ENCODE measurements at regions not wholly inside any gene's neighbourhood (a gene's known extent, or its start where the extent isn't known, plus 50 kb on each side); places are given as distances from the start of the nearest gene placed in this dataset.
"Not testable (repeated sequence)": the region's sequence is repeated elsewhere in the genome, so short reads cannot be mapped to it uniquely, and the experiment has no call there.

DNA sequence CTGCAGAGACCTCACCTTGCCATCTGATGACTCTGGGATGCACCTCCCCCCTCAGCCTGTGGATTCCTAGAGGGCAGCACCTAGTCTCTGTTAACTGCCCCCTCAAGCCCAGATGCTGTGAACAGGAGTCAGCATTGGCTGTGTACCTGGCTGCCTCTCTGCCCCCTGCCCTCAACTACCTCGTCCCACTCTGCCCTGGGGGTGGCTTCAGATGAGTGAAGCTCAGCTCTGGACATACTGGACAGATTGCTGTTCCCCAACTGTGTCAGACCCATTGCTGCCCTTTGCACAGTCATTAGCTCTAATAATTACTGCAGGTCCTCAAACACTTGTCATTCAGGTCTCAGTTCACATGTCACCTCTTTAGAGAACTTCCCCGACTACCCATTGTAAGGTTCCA, 182.1 kb upstream of the TSHZ3 start:
- no peak for DNase-seq

DNA sequence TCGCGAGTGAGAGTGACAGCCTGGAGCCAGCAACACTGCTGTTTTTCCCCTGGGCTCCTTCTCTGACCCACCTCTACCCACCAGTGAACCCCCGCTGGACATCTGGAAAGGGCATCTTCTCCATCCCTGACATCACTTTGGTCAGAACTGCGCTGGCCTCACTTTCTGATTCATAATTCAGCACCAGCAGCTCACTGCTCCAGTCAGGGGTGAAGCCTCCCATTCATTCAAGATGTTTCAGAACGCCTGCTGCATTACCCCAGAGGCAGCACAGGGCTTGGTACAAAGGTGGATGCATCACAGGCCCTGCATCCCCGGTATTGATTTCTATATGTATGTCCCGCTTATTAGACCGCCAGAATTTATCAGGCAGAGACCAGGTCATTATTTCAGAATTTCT, 182.8 kb upstream of the TSHZ3 start:
- DNase-seq = no peak

DNA sequence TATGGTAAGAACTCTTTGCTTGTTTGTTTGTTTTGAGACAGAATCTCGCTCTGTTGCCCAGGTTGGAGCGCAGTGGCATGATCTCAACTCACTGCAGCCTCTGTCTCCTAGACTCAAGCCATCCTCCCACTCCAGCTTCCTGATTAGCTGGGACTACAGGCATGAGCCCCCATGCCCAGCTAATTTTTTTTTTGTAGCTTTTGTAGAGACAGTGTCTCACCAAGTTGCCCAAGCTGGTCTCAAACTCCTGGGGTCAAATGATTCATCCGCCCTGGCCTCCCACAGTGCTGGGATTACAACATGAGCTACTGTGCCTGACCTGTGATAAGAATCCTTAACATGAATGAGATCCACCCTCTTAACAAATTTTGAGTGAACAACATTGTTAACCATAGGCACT, 183.9 kb upstream of the TSHZ3 start:
- DNase-seq = no peak

DNA sequence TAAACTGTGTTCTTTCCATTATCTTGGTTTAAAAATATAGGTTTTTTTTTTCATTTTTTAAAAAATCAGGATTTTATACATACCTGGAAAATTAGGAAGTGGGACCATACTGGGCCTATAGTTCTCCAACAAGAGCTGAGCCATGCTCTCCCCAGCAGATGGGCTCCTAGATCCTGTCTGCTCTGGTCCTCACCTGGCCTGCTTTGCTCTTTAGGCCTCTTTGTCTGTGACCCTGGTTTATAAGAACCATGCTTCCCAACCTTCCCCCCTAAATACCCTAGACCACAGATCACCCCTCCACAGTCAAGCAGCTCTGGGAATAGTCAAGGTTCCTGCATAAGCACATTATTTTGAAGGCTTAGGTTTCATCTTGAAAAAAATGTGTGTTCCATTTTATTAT, 185.0 kb upstream of the TSHZ3 start:
- DNase-seq = no peak

DNA sequence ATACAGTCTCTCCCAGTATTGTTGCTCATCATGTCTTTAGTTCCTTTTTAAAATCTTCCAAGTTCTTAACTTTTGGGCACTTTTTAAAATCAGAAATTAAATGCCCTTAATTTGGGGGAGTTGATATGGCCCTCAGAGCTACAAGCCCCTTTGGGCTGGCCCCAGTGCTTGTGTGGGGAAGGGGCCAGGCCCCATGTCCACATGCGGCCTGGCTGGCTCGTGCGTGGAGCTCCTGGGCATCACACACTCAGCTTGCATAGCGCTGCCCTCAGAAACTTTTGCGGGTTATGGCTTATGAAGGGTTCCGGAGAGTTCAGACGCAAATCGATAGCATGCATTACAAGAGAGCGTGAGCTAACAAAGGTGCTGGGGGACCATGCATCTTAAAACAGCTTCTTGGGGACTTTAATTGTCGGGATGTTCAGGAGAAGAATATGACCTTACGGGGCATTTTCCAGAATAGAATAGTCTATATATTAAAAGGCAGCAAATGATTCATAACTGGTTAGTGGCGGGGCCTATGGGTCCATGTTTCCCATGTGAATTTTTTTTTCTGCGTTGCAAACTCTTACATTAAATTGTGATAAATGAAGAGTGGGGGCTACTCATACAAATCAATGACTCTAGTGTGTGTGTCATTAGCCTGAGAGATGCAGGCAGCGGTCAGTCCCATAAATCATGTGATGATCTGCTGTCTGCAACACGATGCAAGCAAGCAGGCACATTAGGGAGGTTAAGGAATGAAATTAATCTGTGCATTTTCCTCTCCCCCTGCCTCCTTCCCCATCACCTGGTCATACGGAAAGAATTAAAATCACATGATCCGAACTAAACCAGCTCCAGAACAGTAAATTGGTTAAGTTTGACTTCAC, 185.8 kb upstream of the TSHZ3 start:
- DNase-seq = no peak

DNA sequence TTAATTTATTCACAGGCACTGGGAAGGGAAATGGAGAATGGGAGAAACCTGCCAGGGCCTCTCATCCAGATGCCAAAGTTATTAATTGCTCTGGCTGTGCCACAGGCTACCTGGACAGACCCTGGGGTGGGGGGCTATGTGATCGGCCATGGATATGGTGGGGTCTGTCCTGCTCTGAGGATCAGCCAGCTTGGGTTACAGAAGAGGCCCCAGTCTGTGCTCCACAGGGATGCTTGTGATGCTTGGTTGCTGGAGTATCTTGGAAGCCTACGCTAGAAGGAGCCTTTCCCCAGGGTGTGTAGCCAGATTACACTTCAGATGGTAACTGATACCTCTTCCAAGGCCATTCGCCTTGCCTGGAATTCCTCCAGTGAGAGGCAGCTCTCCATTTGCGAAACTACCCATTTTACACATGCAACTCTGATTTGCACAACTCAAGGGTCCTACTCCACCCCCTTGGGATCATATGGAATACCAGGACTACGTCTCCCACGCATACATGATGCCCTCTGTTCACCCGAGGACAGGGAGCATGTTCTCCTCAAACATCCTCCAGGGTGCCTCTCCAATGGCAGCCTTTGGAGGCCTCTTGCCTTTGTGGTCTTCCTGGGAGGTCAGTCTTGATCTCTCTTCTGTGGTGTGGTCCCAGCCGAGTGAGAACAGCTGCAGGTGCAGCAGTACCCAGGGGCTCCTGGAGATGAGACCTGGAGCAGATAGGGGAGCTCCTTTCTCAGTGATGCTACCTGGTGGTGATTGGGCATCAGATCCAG, 186.6 kb upstream of the TSHZ3 start:
- DNase-seq = no peak

DNA sequence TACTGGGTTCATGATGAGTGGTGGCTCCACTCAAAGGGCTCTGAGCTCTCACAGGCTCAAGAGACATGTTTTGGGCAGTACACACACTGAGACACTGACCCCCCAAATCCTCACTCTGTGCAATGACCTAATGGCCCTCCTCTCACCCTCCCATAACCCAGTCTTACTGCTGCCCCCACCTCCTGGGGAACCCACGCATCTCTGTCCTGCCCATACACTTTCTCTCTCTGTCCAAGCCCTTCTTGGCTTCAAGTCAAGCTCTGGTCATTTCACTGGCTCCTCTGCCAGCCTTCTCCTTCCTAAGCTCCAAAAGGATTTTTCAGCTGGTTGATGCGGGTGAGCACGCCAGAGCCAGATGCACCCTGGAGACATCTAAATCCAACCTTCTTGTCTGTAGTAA, 187.9 kb upstream of the TSHZ3 start:
- DNase-seq = no peak

DNA sequence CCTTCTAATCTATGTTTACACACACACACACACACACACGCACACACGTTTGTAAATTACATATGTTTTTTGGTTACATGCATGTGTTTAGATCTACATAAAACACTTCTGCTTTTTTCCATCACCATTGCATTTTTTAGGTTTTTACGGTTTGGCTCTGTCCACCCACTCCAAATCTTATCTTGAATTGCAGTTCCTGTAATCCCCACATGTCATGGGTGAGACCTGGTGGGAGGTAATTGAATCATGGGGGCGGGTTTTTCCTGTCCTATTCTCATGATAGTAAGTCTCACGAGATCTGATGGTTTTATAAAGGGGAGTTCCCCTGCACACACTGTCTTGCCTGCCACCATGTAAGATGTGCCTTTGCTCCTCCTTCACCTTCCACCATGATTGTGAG, 188.7 kb upstream of the TSHZ3 start:
- not testable (repeated sequence) for DNase-seq

DNA sequence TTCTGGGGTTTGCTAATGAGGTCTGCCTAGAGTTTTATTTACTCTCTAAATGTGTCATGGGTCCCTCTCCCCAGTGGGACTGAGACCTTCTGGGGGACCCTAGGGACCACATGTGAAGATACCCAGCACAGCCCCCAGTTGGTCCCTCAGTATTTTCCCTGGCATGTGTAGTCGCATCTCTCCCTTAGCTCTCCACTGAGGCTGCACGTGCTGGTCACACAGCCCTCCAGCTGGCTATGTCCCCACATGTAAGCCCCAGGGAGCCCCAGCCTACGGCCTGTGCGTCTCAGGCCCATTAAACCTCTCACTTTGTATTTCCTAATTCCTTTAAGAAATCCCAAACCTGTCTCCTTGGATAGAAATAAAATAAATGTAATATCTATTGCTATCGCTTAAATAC, 189.6 kb upstream of the TSHZ3 start:
- DNase-seq = no peak

DNA sequence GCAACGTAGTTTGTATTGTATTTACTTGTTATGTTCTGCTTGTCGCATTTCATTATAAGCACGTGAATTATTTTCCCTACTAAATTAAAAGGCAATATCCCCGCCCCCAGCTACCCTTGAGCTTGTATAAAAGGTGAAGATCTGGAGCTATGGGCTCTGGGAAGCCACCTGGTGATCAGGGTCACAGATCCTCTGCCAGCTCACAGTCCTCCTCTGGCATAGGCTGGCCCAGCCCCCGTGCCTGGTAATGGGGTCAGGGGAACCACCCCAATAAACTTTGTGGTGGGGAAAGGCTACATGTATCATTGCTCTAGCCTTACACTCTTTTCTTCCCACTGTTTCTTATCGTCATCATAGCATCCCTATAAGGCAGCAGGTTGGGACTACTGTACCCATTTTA, 190.2 kb upstream of the TSHZ3 start:
- DNase-seq = no peak

DNA sequence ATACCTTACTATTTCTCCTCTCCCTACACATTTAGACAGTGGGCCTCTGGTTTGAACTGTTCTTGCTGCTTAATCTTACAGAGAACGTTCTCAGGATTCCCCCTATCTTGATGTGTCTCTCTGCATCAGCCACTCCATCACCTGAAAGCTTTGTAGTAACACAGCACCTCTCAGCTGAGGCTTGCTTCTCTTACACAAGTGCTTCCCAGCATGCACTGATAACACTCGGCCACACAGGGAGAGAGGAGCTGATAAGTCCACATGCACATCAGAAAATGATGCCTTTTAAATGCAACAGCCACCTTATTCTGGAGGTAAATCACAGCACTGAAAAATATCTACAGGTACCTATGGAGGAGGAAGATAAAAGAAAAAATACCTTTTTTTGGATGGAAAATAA, 192.2 kb upstream of the TSHZ3 start:
- DNase-seq = no peak

DNA sequence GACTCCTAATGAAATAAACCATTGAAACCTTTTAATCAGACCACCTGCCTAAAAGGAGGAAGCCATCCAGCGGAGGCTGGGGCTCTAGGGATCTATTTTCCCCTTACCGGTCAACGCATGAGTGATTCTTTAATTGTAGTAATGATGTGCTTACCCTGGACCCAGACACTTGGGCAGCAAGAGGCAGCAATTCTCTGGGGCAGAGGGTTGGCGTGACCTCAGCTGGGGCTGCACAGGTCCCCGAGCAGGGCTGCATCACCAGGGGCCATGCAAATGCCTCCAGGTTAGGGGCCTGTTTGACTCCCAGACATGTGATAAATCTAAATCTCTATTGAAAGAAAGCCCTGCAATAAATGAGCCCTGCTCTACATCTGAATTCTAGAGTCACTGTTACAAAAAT, 194.2 kb upstream of the TSHZ3 start:
- no peak for DNase-seq

DNA sequence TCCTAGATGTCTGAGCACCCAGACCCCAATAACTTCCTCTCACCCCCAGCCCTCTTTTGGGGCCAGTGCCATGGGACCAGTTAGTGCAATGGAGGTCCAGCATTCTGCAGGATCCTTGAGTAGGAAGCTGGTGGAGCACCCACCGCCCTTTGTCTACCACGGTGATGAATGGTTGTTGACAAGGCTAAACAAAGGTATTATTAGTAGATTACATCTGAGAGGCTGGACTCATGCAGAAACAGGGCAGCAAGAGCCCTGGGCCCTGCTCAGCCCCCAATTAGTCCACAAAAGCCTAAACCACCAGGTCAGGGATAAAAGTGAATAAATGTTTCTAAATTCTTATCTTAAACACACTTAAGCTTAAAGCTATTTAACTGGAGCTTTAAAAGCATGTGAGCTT, 196.5 kb upstream of the TSHZ3 start:
- DNase-seq = no peak

DNA sequence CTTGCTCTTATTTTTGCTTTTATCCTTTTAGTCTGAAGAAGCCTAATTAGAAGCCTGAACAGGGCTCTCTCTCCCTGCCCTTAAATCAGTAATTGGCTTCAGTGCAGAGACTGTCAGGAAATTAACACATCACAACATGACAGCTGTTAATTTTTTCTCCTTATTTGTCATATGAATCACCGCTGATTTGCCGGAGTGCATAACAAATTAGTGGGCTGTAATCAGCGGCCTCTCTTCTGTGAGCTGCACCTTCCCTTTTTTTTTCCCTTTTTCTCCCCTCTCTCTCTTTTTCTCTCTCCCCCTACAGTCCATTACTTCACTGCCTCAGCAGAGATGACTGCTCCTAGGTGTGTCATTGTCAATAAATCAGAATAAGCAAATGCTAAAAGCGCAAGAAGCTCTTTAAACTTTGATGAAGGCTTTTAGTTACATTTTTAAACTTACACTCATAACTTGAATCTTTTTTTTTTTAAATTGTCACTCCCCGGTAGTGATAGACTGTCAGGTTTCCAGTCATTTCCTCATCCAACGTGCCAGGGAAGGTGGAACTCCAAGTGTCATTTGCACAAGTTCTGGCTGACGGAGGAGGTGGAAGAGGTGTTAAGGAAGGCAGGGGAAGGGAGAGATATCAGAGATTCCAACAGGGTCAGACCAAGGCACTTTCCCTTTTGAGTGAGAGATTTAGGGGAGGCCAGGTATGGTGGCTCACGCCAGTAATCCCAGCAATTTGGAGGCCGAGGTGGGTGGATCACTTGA, 197.1 kb upstream of the TSHZ3 start:
- DNase-seq = no peak

DNA sequence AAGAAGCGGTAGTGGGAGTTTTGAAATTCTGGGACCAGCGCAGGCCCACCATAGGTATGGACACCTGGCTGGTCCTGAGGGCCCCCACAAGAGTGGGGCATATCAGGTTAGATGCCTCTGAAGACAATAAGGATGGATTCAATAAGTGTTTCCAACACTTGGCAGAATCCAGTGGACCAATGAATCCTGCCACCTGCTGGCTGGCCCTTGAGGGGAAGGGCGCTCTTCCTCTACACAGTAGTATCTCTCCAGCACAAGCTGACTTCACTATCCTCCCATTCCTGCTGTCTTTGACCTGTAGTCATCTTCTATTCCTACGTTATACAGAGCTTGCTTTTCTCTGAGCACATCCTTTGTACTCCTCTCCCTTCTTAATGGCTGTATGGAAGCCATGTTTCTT, 199.7 kb upstream of the TSHZ3 start:
- DNase-seq = no peak

DNA sequence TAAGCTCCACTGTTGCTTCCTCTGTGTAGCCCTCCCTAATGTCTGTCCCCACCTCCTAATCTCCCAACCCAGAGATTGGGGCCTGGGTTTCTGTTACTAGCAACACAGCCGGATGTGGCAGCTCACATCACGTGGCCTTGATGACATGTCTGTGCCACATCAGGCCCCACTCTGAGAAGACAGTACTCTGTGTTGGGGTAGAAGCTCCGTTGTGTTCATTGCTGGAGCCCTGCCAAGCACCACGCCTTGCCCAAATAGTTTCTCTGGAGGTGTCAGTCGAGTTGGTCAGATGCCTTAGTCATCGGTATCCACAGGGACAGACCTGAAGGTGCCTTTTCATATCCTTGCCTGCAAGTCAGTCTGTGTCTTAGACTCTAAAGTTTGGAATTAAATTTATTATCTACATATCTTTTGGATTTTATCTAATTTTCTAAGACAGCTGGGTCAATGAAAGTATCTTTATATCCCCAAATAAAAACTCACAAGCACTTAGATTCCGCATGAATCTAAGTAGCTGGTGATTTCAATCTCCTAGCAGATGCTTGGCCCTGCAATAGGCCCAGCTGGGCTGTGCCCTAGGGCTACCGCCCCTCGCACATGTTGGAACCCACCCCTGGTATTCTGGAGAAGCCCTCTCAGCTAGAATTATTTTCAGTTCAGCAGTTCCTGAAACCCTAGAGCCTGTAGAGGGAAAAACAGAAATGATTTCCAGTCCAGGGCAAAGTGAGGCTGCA, 204.0 kb upstream of the TSHZ3 start:
- no peak for DNase-seq

DNA sequence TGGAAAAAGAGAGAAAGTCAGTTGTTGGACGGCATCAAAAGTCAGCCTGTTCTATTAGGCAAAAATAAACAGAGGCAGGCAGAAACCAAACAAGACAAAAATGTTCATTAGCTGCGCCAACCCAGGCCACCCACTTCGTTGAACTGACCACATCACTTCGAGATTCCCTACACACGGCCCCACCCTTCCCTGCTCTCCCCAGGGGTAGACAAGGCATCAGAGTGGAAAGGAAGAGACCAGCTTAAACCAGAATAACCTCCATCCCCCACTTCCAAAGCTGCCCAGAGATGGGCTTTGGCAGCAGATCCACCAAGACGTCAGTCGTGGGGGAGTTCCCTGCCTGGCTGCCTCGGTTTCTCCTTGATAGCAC, 204.6 kb upstream of the TSHZ3 start:
- DNase-seq = no peak

DNA sequence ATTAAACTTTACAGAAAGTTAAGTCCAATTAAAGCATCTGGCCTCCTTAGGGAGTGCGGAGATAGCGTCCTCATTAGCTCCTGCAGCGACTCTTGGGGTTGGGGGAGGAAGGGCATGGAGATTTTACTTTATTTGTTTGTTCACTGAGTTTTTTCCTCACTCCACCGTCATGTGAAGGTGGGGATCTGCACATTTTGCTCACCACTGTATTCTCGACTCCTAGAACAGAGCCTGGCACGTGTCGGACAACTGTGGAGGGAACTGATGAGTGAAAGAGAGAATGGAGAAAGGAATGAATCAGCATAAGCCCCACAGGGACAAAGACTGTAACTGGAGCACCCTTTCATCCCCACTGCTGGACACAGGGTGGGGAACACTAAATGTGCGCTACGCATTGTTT, 205.1 kb upstream of the TSHZ3 start:
- DNase-seq = no peak

DNA sequence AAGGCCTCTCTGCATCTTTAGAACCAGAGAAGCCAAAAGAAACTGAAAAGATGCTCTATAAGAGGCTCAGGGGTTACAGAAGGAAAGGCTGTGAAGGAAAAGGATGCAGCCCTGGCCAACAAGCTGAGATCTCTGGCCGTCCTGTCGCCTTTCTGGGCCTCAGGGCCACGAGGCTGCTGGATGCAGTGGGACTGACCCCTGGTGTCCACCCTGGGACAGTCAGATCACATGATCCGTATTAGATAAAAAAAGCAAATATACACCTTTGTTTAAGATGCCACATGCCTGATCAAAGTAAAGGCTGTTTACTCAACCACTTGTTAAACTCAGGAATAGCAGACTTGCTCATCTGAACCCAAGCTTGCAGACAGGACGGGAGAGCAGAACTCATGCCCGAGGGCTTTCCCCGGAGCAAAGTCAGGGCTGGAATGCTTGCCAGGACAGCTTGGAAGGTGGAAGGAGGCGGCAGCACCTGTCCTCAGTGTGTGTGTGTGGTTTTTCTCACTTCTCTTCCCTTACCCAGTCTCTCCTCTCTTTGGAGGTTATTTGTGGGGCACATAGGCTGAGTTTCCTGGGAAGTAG, 206.5 kb upstream of the TSHZ3 start:
- DNase-seq = no peak

DNA sequence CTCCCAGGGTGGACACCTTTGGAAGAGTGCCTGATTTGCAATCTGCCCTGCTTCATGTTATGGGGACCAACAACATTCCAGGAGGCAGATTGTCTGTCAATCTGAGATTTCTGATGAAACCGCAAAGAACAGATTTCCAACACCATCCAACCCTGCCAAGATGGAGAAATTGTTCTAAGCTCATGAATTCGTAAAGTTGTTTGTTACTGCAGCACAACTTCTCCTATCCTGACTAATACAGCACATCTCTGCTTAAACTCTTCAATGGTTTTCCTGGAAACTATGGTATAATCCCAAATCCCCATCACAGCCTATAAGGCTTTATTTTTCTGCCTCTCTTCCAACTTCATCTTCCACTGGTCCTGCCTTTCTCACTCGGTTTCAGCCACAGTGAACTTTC, 210.3 kb upstream of the TSHZ3 start:
- no peak for DNase-seq

DNA sequence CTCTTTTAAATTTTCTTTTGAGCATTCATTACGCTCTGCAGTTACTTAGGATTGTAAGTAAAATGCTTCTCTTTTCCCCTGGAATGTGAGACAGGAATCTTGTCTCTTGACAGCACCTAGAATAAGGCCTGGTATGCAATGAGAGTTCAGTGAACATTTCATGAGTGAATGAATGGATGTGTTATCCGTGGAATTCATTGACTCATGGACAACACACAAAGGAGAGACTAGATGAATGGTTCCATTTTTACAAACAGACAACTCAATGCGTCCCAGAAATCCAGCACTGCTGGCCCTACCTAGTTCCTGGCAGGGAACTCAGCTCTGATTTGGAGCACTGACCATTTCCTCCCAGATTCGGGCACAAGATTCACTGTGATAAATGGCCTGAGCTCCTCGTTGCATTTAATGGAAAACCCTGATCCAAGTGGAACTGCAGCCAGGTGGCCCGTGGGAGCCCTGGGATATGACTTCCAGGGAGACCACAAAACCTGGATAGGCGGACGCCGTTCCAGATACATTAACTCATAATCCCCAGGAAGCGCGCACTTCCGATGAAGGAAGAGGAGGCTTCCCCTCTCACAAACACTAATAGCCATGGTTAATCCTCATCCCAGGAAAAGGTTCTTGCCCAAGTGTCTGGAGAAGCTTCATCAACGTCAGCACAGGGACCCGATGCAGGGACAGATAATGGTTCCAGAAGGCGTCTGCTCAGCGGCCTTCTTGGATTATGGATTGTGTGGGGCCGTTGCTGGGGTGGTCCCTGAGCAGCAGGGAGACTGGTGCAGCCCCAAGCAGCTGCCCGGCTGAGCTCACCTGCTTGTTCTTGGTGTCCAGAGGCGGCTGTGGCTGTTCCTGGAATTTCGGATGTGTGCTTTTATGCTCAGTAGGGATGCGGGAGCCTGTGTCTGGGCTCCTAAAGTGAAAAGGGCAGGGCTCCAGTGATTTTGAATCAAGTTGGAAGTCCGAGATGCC, 211.1 kb upstream of the TSHZ3 start:
- DNase-seq = no peak
